Right atrium auricular region (tissue), 2 donors: ENCODE measurements at regions not wholly inside any gene's neighbourhood (a gene's known extent, or its start where the extent isn't known, plus 50 kb on each side); places are given as distances from the start of the nearest gene placed in this dataset.

Source experiments
- DNase-seq: peaks from one replicate; pipeline ENCODE4 v3.0.0-alpha.2; 2019; ENCODE audit warnings: low spot score
- H3K27ac ChIP-seq, 2 donors: fragments of 200-600 bp; sonication (generic); 1 replicate in 1 of 2; 2 replicates in 1 of 2; pipeline ENCODE4 v1.5.1; 2016 to 2019
- H3K27me3 ChIP-seq, 2 donors: fragments of 200-600 bp; sonication (generic); one replicate each; pipeline versions ENCODE4 v1.5.1 to v1.6.0; 2017 to 2019
- H3K36me3 ChIP-seq: fragments of 200-600 bp; sonication (generic); one replicate; pipeline ENCODE4 v1.5.1; 2016
- H3K4me1 ChIP-seq, 2 donors: fragments of 200-600 bp; sonication (generic); one replicate each; pipeline versions ENCODE4 v1.5.1 to v1.6.0; 2017 to 2019
- H3K4me3 ChIP-seq, 2 donors: fragments of 200-600 bp; sonication (generic); 1 replicate in 1 of 2; 2 replicates in 1 of 2; pipeline ENCODE4 v1.5.1; 2017 to 2019; ENCODE audit warnings: mild to moderate bottlenecking in 1 of 2, moderate library complexity in 1 of 2
- H3K9me3 ChIP-seq, 2 donors: fragments of 200-600 bp; sonication (generic); one replicate each; pipeline ENCODE4 v1.5.1; 2019
- CTCF ChIP-seq, 2 donors: fragments of 200-600 bp; sonication (generic); IDR thresholded peaks; one replicate each; pipeline ENCODE4 v1.5.1; 2019; ENCODE audit warnings: antibody characterized with exemption in 2 of 2

- Histone ChIP-seq H3K4me3 (no peak overlapping the region), H3K36me3 (no peaks in the 10 kb centered on the region), H3K9me3 (no peaks in the 10 kb centered on the region), H3K27ac (peak overlapping the region in 1 of 2 donors; percentile 27), H3K27me3 (no peaks in the 10 kb centered on the region), H3K4me1 (peaks cover 0 to 41% of the 10 kb centered on the region in 2 donors)
- no peak for TF ChIP-seq CTCF (IDR thresholded peaks at IDR 0.05)
- DNase-seq = no peak
Observed at GRCh38 chr13:31878495-31878894, 139.2 kb downstream of the RXFP2 start.

GRCh38 chr13:31878955-31879354 is 139.6 kb downstream of the RXFP2 start:
- H3K27me3 ChIP-seq = no peaks in the 10 kb centered on the region
- TF ChIP-seq CTCF (IDR thresholded peaks at IDR 0.05) = no peak
- H3K9me3 ChIP-seq = no peaks in the 10 kb centered on the region
- no peaks in the 10 kb centered on the region for H3K36me3 ChIP-seq
- peaks cover 0 to 41% of the 10 kb centered on the region in 2 donors for H3K4me1 ChIP-seq
- DNase-seq = no peak
- no peak overlapping the region for H3K4me3 ChIP-seq
- H3K27ac ChIP-seq = no peak overlapping the region

- TF ChIP-seq CTCF (IDR thresholded peaks at IDR 0.05) = no peak
- no peak for DNase-seq
- Histone ChIP-seq H3K36me3 (no peaks in the 10 kb centered on the region), H3K4me3 (no peak overlapping the region), H3K27me3 (no peaks in the 10 kb centered on the region), H3K27ac (peak overlapping the region; percentile 4 to 39), H3K4me1 (peaks cover 0 to 41% of the 10 kb centered on the region in 2 donors), H3K9me3 (no peaks in the 10 kb centered on the region)
Observed at GRCh38 chr13:31880851-31881494, 141.6 kb downstream of the RXFP2 start.

GRCh38 chr13:31881495-31881882 is 142.2 kb downstream of the RXFP2 start:
- H3K27ac ChIP-seq = peak overlapping the region in 1 of 2 donors; percentile 39

GRCh38 chr13:31882794-31883193 is 143.5 kb downstream of the RXFP2 start:
- no peak for DNase-seq
- peaks cover 0 to 48% of the 10 kb centered on the region in 2 donors for H3K4me1 ChIP-seq
- no peak overlapping the region for H3K4me3 ChIP-seq
- H3K27me3 ChIP-seq = no peaks in the 10 kb centered on the region
- no peak for TF ChIP-seq CTCF (IDR thresholded peaks at IDR 0.05)
- no peaks in the 10 kb centered on the region for H3K9me3 ChIP-seq
- peak overlapping the region in 1 of 2 donors; percentile 39 for H3K27ac ChIP-seq
- no peaks in the 10 kb centered on the region for H3K36me3 ChIP-seq

More at GRCh38 chr13:31881495-31881882, 142.2 kb downstream of the RXFP2 start:
- Histone ChIP-seq H3K4me1 (peaks cover 0 to 42% of the 10 kb centered on the region in 2 donors), H3K36me3 (no peaks in the 10 kb centered on the region), H3K9me3 (no peaks in the 10 kb centered on the region), H3K4me3 (no peak overlapping the region), H3K27me3 (no peaks in the 10 kb centered on the region)
- TF ChIP-seq CTCF (IDR thresholded peaks at IDR 0.05) = no peak
- DNase-seq = no peak

GRCh38 chr13:31884556-31884955 is 145.2 kb downstream of the RXFP2 start:
- DNase-seq = no peak
- Histone ChIP-seq H3K27ac (no peak overlapping the region), H3K27me3 (no peaks in the 10 kb centered on the region), H3K36me3 (no peaks in the 10 kb centered on the region), H3K4me3 (no peak overlapping the region), H3K9me3 (no peaks in the 10 kb centered on the region), H3K4me1 (peaks cover 0 to 52% of the 10 kb centered on the region in 2 donors)
- no peak for TF ChIP-seq CTCF (IDR thresholded peaks at IDR 0.05)
